SK-N-MC (cell line): ENCODE measurements at regions not wholly inside any gene's neighbourhood (a gene's known extent, or its start where the extent isn't known, plus 50 kb on each side); places are given as distances from the start of the nearest gene placed in this dataset.

Source experiments
- EZH2 ChIP-seq: fragments of 200-600 bp; sonication (generic); IDR thresholded peaks from one replicate; pipeline ENCODE4 v1.6.1; 2017; ENCODE audit warnings: antibody characterized with exemption
- POLR2AphosphoS5 ChIP-seq: IDR thresholded peaks from 2 replicates; pipeline ENCODE4 v1.6.1; 2012; ENCODE audit warnings: mild to moderate bottlenecking, low read depth, low read length, borderline replicate concordance

- TF ChIP-seq EZH2 (no peak), POLR2AphosphoS5 (no peak)
These were observed 631.2 kb upstream of the MAN1A1 start for GRCh38 chr6:119980802-119981201.
